GM12892 (cell line): ENCODE measurements at regions not wholly inside any gene's neighbourhood (a gene's known extent, or its start where the extent isn't known, plus 50 kb on each side); places are given as distances from the start of the nearest gene placed in this dataset.

Experiments used
- POLR2A ChIP-seq: IDR thresholded peaks from 2 replicates; pipeline ENCODE4 v1.6.1; 2011; ENCODE audit warnings: low read depth, low read length, control low read depth
- POLR2AphosphoS5 ChIP-seq: IDR thresholded peaks from 2 replicates; pipeline ENCODE4 v1.6.1; 2011; ENCODE audit warnings: low read depth, low read length, control low read depth
- TAF1 ChIP-seq: IDR thresholded peaks from 2 replicates; pipeline ENCODE4 v1.6.1; 2011; ENCODE audit warnings: low read depth, mild to moderate bottlenecking, control low read depth, low read length, borderline replicate concordance

GRCh38 chr16:88202207-88202745 is 180.5 kb upstream of the ZNF469 start:
- TF ChIP-seq POLR2AphosphoS5, result no peak
- no peak for TF ChIP-seq TAF1
- no peak for TF ChIP-seq POLR2A
